SK-N-SH (cell line): ENCODE measurements at regions not wholly inside any gene's neighbourhood (a gene's known extent, or its start where the extent isn't known, plus 50 kb on each side); places are given as distances from the start of the nearest gene placed in this dataset.

ENCODE experiments used
- CTCF ChIA-PET: fragments of 300-600, 350-600 bp; formaldehyde crosslinking; extraction: SDS; loops from one replicate; lab custom pipeline; 2021; lab: Yijun Ruan, JAX
- POLR2A ChIA-PET: fragments of 350-600 bp; sonication (Branson Sonifier 250); formaldehyde crosslinking; extraction: SDS; loops from one replicate; lab custom pipeline; 2020; ENCODE audit warnings: antibody characterized with exemption, inconsistent platforms; lab: Yijun Ruan, JAX
- DNase-seq: peaks from one replicate; pipeline ENCODE4 v3.0.0; 2012
- H2AFZ ChIP-seq: fragments of 200-600 bp; sonication (generic); 2 replicates; pipeline ENCODE4 v1.8.1; 2016; ENCODE audit warnings: antibody characterized with exemption, mild to moderate bottlenecking, low read depth
- H3F3A ChIP-seq: fragments of 200-600 bp; sonication (generic); replicated peaks from 2 replicates; pipeline ENCODE3; 2016; ENCODE audit warnings: antibody characterized with exemption, mild to moderate bottlenecking; ENCODE audit not compliant: insufficient read depth
- H3K27ac ChIP-seq, 2 experiments: fragments of 200-500 bp in 1 of 2; fragments of 200-600 bp in 1 of 2; sonication (Bioruptor generic) in 1 of 2; sonication (generic), shearing (Covaris generic) in 1 of 2; 2 replicates each; pipeline versions ENCODE4 v1.5.1 to v1.6.1; 2014 to 2016; ENCODE audit warnings: low read depth in 2 of 2, inconsistent platforms in 1 of 2, low read length in 1 of 2, mild to moderate bottlenecking in 1 of 2, mixed read lengths in 1 of 2
- H3K27me3 ChIP-seq: fragments of 200-600 bp; sonication (generic), shearing (Covaris generic); 2 replicates; pipeline ENCODE4 v1.6.1; 2016; ENCODE audit warnings: mixed run types; ENCODE audit not compliant: insufficient read depth
- H3K36me3 ChIP-seq, 2 experiments: fragments of 200-500 bp in 1 of 2; fragments of 200-600 bp in 1 of 2; sonication (Bioruptor generic) in 1 of 2; sonication (generic) in 1 of 2; replicated peaks in 1 of 2; 2 replicates each; pipeline versions ENCODE3 to v1.5.1; 2014 to 2016; ENCODE audit warnings: low read length in 1 of 2, mild to moderate bottlenecking in 1 of 2; ENCODE audit not compliant: insufficient read depth in 2 of 2, control insufficient read depth in 1 of 2
- H3K4me1 ChIP-seq, 2 experiments: fragments of 200-500 bp in 1 of 2; fragments of 200-600 bp in 1 of 2; sonication (Bioruptor generic) in 1 of 2; sonication (generic), shearing (Covaris generic) in 1 of 2; 2 replicates each; pipeline versions ENCODE4 v1.5.1 to v1.6.1; 2014 to 2016; ENCODE audit warnings: low read depth in 1 of 2, low read length in 1 of 2, mixed run types in 1 of 2; ENCODE audit not compliant: insufficient read depth in 2 of 2, control insufficient read depth in 1 of 2
- H3K4me2 ChIP-seq: fragments of 200-600 bp; sonication (generic), shearing (Covaris generic); 2 replicates; pipeline ENCODE4 v1.6.1; 2017; ENCODE audit warnings: mixed run types
- H3K4me3 ChIP-seq, 2 experiments: fragments of 200-500 bp in 1 of 2; fragments of 200-600 bp in 1 of 2; sonication (Bioruptor generic) in 1 of 2; sonication (generic), shearing (Covaris generic) in 1 of 2; 2 replicates each; pipeline versions ENCODE4 v1.5.1 to v1.8.1; 2014 to 2016; ENCODE audit warnings: low read depth in 2 of 2, inconsistent platforms in 1 of 2, low read length in 1 of 2, mild to moderate bottlenecking in 1 of 2, mixed read lengths in 1 of 2, moderate library complexity in 1 of 2
- H3K79me2 ChIP-seq: fragments of 200-600 bp; sonication (generic); 2 replicates; pipeline ENCODE4 v1.8.1; 2017; ENCODE audit warnings: mild to moderate bottlenecking; ENCODE audit not compliant: insufficient read depth
- H3K9ac ChIP-seq: fragments of 200-600 bp; sonication (generic); 2 replicates; pipeline ENCODE4 v1.6.1; 2017; ENCODE audit warnings: mixed run types
- H3K9me2 ChIP-seq: fragments of 200-600 bp; sonication (generic); 2 replicates; pipeline ENCODE4 v1.6.1; 2017; ENCODE audit warnings: mixed run types
- H3K9me3 ChIP-seq: fragments of 200-600 bp; sonication (generic); 2 replicates; pipeline ENCODE4 v1.6.1; 2017; ENCODE audit warnings: mixed run types, mild to moderate bottlenecking, moderate library complexity
- H4K20me1 ChIP-seq: fragments of 200-600 bp; sonication (generic); 2 replicates; pipeline ENCODE4 v1.6.1; 2017; ENCODE audit warnings: mild to moderate bottlenecking, mixed run types; ENCODE audit not compliant: insufficient read depth
- CHD2 ChIP-seq: fragments of 150-350 bp; IDR thresholded peaks from 2 replicates; pipeline ENCODE4 v1.6.1; 2018; ENCODE audit warnings: low read length; ENCODE audit not compliant: partially characterized antibody
- EP300 ChIP-seq, 2 experiments: IDR thresholded peaks; 2 replicates each; pipeline versions ENCODE4 v1.4.0 to v1.6.1; 2012; ENCODE audit warnings: borderline replicate concordance in 1 of 2, low read depth in 1 of 2, low read length in 1 of 2
- GATA2 ChIP-seq: sonication (generic); formaldehyde crosslinking; IDR thresholded peaks from 2 replicates; pipeline ENCODE4 v1.5.0; 2020; ENCODE audit warnings: mild to moderate bottlenecking, missing genetic modification reagents
- NFIC ChIP-seq: IDR thresholded peaks from 2 replicates; pipeline ENCODE4 v1.4.0; 2012; ENCODE audit warnings: borderline replicate concordance
- NRF1 ChIP-seq: IDR thresholded peaks from 2 replicates; pipeline ENCODE4 v1.6.1; 2012; ENCODE audit warnings: low read depth, mild to moderate bottlenecking, low read length
- RFX5 ChIP-seq: IDR thresholded peaks from 2 replicates; pipeline ENCODE4 v1.6.1; 2012; ENCODE audit warnings: mild to moderate bottlenecking, improper control_type of control experiment, low read length
- SIN3A ChIP-seq: IDR thresholded peaks from 2 replicates; pipeline ENCODE4 v1.6.1; 2012; ENCODE audit warnings: low read depth, mild to moderate bottlenecking, low read length, moderate library complexity, borderline replicate concordance
- SMC3 ChIP-seq: IDR thresholded peaks from 2 replicates; pipeline ENCODE4 v1.6.1; 2012; ENCODE audit warnings: low read depth, low read length, improper control_type of control experiment
- WGBS: methylation state at CpG from one replicate; pipeline ENCODE4 v1.1.6; 2017; ENCODE audit warnings: low lambda C conversion rate; 5-methylcytosine and 5-hydroxymethylcytosine counted together
- TF ChIP-seq, protein P1 (sequence below): fragments of 150-350 bp; IDR thresholded peaks from 2 replicates; pipeline ENCODE4 v1.6.1; 2016; ENCODE audit warnings: mild to moderate bottlenecking, low read depth, low read length
- TF ChIP-seq, protein P2 (sequence below): fragments of 150-350 bp; IDR thresholded peaks from 2 replicates; pipeline ENCODE4 v1.6.1; 2017; ENCODE audit warnings: antibody characterized with exemption, low read length, low read depth, borderline replicate concordance
- TF ChIP-seq, protein P3 (sequence below): IDR thresholded peaks from 2 replicates; pipeline ENCODE4 v1.4.0; 2012; ENCODE audit warnings: low read depth, borderline replicate concordance
- TF ChIP-seq, protein P4 (sequence below): IDR thresholded peaks from 2 replicates; pipeline ENCODE4 v1.4.0; 2012; ENCODE audit warnings: low read depth
- TF ChIP-seq, protein P5 (sequence below): IDR thresholded peaks from 2 replicates; pipeline ENCODE4; 2012
- TF ChIP-seq, protein P6 (sequence below): fragments of 200-600 bp; sonication (generic); IDR thresholded peaks from 2 replicates; pipeline ENCODE4 v1.6.1; 2017; ENCODE audit warnings: antibody characterized with exemption, mild to moderate bottlenecking, moderate library complexity

DNA sequence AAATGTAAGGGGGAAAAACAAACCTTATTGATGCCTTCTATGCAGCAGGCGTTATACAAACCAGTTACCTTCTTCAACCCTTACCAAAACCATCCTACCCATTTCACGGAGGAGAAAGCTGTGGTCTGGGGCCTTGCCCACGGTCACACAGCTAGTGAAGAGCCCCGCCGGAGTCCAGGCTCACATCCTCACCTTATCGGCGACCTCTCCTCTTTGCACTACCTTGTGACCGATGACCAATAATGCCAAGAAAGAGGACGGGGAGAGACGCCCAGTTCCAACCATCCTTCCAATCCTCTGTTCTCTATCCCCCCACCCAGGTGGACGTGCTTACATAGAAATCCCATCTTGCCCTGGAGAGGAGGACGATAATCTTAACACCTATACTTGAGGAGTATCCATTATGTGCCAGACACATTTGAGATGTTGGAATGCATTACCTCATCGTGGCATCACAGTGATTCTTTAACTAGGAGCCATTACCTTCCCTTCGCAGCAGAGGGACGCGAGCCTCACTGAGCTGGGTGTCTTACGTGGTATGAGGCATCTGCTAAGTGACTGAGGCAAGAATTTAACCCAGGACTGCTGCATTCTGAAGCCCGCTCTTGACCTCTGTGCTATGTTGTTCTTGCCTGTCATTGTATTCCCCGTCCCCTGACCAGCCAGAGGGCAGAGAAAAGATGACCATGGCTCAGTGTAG, 253.7 kb upstream of the B3GAT1 start:
- no peak overlapping the region for H2AFZ ChIP-seq
- no peaks in the 10 kb centered on the region for H3K79me2 ChIP-seq
- H3K4me3 ChIP-seq, result no peak overlapping the region
- ChIA-PET CTCF (interaction anchor here (1.2 kb wide), 1 partner anchor 74 kb away, joined by 3 read pairs; no protein-coding TSS in a partner anchor), POLR2A (no interaction called here)
- WGBS, result 45% methylated on average over 18 of the region's 19 CpGs
- no peaks in the 10 kb centered on the region for H3K4me1 ChIP-seq
- no peaks in the 10 kb centered on the region for H3K9me3 ChIP-seq
- no peaks in the 10 kb centered on the region for H3K27me3 ChIP-seq
- no peaks in the 10 kb centered on the region for H3K9me2 ChIP-seq
- no peak overlapping the region for H3K9ac ChIP-seq
- no peaks in the 10 kb centered on the region for H3K36me3 ChIP-seq
- TF ChIP-seq, protein P1, sequence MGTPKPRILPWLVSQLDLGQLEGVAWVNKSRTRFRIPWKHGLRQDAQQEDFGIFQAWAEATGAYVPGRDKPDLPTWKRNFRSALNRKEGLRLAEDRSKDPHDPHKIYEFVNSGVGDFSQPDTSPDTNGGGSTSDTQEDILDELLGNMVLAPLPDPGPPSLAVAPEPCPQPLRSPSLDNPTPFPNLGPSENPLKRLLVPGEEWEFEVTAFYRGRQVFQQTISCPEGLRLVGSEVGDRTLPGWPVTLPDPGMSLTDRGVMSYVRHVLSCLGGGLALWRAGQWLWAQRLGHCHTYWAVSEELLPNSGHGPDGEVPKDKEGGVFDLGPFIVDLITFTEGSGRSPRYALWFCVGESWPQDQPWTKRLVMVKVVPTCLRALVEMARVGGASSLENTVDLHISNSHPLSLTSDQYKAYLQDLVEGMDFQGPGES, result no peak
- TF ChIP-seq NFIC (no peak), GATA2 (CRISPR knock-in tag) (no peak), SMC3 (no peak), EP300 (IDR thresholded peaks at IDR 0.05; ENCODE audit: borderline replicate concordance in 1 of 2, low read depth in 1 of 2, low read length in 1 of 2) (no peak), RFX5 (no peak), CHD2 (no peak), NRF1 (no peak), SIN3A (no peak)
- TF ChIP-seq, protein P2, sequence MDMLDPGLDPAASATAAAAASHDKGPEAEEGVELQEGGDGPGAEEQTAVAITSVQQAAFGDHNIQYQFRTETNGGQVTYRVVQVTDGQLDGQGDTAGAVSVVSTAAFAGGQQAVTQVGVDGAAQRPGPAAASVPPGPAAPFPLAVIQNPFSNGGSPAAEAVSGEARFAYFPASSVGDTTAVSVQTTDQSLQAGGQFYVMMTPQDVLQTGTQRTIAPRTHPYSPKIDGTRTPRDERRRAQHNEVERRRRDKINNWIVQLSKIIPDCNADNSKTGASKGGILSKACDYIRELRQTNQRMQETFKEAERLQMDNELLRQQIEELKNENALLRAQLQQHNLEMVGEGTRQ, result no peak
- TF ChIP-seq, protein P3, sequence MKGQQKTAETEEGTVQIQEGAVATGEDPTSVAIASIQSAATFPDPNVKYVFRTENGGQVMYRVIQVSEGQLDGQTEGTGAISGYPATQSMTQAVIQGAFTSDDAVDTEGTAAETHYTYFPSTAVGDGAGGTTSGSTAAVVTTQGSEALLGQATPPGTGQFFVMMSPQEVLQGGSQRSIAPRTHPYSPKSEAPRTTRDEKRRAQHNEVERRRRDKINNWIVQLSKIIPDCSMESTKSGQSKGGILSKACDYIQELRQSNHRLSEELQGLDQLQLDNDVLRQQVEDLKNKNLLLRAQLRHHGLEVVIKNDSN, result no peak
- TF ChIP-seq, protein P4, sequence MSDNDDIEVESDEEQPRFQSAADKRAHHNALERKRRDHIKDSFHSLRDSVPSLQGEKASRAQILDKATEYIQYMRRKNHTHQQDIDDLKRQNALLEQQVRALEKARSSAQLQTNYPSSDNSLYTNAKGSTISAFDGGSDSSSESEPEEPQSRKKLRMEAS, result no peak
- TF ChIP-seq, protein P5, sequence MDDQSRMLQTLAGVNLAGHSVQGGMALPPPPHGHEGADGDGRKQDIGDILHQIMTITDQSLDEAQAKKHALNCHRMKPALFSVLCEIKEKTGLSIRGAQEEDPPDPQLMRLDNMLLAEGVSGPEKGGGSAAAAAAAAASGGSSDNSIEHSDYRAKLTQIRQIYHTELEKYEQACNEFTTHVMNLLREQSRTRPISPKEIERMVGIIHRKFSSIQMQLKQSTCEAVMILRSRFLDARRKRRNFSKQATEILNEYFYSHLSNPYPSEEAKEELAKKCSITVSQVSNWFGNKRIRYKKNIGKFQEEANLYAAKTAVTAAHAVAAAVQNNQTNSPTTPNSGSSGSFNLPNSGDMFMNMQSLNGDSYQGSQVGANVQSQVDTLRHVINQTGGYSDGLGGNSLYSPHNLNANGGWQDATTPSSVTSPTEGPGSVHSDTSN, result no peak
- TF ChIP-seq, protein P6, sequence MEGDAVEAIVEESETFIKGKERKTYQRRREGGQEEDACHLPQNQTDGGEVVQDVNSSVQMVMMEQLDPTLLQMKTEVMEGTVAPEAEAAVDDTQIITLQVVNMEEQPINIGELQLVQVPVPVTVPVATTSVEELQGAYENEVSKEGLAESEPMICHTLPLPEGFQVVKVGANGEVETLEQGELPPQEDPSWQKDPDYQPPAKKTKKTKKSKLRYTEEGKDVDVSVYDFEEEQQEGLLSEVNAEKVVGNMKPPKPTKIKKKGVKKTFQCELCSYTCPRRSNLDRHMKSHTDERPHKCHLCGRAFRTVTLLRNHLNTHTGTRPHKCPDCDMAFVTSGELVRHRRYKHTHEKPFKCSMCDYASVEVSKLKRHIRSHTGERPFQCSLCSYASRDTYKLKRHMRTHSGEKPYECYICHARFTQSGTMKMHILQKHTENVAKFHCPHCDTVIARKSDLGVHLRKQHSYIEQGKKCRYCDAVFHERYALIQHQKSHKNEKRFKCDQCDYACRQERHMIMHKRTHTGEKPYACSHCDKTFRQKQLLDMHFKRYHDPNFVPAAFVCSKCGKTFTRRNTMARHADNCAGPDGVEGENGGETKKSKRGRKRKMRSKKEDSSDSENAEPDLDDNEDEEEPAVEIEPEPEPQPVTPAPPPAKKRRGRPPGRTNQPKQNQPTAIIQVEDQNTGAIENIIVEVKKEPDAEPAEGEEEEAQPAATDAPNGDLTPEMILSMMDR, result no peak
- TF ChIP-seq, all 33 proteins: peak for 0
- Histone ChIP-seq H3K27ac (no peak overlapping the region), H4K20me1 (no peaks in the 10 kb centered on the region), H3F3A (no peaks in the 10 kb centered on the region), H3K4me2 (no peak overlapping the region)
- DNase-seq, result no peak
